ENCODE measurements at regions not wholly inside any gene's neighbourhood (a gene's known extent, or its start where the extent isn't known, plus 50 kb on each side); places are given as distances from the start of the nearest gene placed in this dataset.

DNA sequence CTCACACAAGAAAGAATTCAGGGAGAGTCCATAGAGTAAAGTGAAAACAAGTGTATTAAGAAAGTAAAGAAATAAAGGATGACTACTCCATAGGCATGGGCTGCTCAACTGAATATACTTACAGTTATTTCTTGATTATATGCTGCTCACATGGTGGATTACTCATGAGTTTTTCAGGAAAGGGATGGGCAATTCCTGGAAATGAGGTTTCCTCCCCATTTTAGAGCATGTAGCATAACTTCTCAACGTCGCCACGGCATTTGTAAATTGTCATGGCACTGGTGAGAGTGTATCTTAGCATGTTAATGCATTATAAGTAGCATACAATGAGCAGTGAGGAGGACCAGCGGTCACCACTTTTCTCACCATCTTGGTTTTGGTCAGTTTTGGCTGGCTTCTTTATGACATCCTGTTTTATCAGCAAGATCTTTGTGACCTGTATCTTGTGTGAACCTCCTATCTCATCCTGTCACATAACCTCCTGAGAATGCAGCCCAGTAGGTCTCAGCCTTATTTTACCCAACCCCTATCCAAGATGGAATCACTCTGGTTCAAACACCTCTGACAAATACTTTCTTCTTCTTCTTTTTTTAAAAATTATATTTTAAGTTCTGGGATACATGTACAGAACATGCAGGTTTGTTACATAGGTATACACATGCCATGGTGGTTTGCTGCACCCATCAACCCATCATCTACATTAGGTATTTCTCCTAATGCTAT is 849.7 kb downstream of the TBL1XR1 start:
- no peak overlapping the region for H3K27ac ChIP-seq (ENCODE audit: low read length)
- H3K4me1 ChIP-seq (ENCODE audit: insufficient read depth, low read length): no peaks in the 10 kb centered on the region
- H2AFZ ChIP-seq (ENCODE audit: low read depth, low read length): no peak overlapping the region
- H3K9ac ChIP-seq (ENCODE audit: low read depth, low read length): no peak overlapping the region
- no peak overlapping the region for H3K4me3 ChIP-seq (ENCODE audit: low read depth in 1 of 2, low read length in 2 of 2)
- H3K79me2 ChIP-seq (ENCODE audit: insufficient read depth, low read length): no peaks in the 10 kb centered on the region
- no peaks in the 10 kb centered on the region for H4K20me1 ChIP-seq (ENCODE audit: insufficient read depth, low read length)
- no peaks in the 10 kb centered on the region for H3K36me3 ChIP-seq (ENCODE audit: insufficient read depth, low read length)
- H3K4me2 ChIP-seq (ENCODE audit: insufficient read depth, low read length): no peak overlapping the region
- no peaks in the 10 kb centered on the region for H3K27me3 ChIP-seq (ENCODE audit: insufficient read depth, low read length, poor library complexity)
- no peaks in the 10 kb centered on the region for H3K9me3 ChIP-seq (ENCODE audit: insufficient read depth, low read length, severe bottlenecking)
- TF ChIP-seq, protein P1, sequence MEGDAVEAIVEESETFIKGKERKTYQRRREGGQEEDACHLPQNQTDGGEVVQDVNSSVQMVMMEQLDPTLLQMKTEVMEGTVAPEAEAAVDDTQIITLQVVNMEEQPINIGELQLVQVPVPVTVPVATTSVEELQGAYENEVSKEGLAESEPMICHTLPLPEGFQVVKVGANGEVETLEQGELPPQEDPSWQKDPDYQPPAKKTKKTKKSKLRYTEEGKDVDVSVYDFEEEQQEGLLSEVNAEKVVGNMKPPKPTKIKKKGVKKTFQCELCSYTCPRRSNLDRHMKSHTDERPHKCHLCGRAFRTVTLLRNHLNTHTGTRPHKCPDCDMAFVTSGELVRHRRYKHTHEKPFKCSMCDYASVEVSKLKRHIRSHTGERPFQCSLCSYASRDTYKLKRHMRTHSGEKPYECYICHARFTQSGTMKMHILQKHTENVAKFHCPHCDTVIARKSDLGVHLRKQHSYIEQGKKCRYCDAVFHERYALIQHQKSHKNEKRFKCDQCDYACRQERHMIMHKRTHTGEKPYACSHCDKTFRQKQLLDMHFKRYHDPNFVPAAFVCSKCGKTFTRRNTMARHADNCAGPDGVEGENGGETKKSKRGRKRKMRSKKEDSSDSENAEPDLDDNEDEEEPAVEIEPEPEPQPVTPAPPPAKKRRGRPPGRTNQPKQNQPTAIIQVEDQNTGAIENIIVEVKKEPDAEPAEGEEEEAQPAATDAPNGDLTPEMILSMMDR (IDR thresholded peaks at IDR 0.05; ENCODE audit: borderline replicate concordance, extremely low read depth, low read length, poor library complexity, severe bottlenecking): no peak
- TF ChIP-seq EZH2 (IDR thresholded peaks at IDR 0.05; ENCODE audit: borderline replicate concordance, low read depth, low read length, severe bottlenecking): no peak
- DNase-seq (no peak), ATAC-seq (ENCODE audit: insufficient read depth, low read depth) (no peak)

DNA sequence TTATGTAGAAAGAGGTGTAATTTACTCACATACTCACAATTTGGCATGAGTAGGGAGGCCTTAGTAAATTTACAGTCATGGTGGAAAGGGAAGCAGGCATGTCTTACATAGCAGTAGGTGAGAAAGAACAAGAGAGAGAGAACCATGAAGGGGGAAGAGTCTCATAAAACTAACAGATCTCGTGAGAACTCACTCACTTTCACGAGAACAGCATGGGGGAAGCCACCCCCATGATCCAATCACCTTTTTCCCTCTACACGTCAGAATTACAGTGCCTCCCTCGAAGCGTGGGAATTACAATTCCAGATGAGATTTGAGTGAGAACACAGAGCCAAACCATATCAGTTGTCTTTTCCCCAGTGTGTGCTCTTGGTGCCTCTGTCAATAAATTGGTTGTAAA is 855.3 kb downstream of the TBL1XR1 start:
- H3K79me2 ChIP-seq (ENCODE audit: insufficient read depth, low read length): no peaks in the 10 kb centered on the region
- H2AFZ ChIP-seq (ENCODE audit: low read depth, low read length): no peak overlapping the region
- H3K27ac ChIP-seq (ENCODE audit: low read length): no peak overlapping the region
- no peak overlapping the region for H3K4me3 ChIP-seq (ENCODE audit: low read depth in 1 of 2, low read length in 2 of 2)
- DNase-seq (no peak), ATAC-seq (ENCODE audit: insufficient read depth, low read depth) (no peak)
- no peaks in the 10 kb centered on the region for H4K20me1 ChIP-seq (ENCODE audit: insufficient read depth, low read length)
- no peaks in the 10 kb centered on the region for H3K9me3 ChIP-seq (ENCODE audit: insufficient read depth, low read length, severe bottlenecking)
- no peaks in the 10 kb centered on the region for H3K27me3 ChIP-seq (ENCODE audit: insufficient read depth, low read length, poor library complexity)
- TF ChIP-seq EZH2 (IDR thresholded peaks at IDR 0.05; ENCODE audit: borderline replicate concordance, low read depth, low read length, severe bottlenecking): no peak
- TF ChIP-seq, protein P1 (IDR thresholded peaks at IDR 0.05; ENCODE audit: borderline replicate concordance, extremely low read depth, low read length, poor library complexity, severe bottlenecking): no peak
- no peaks in the 10 kb centered on the region for H3K4me1 ChIP-seq (ENCODE audit: insufficient read depth, low read length)
- H3K36me3 ChIP-seq (ENCODE audit: insufficient read depth, low read length): no peaks in the 10 kb centered on the region
- H3K9ac ChIP-seq (ENCODE audit: low read depth, low read length): no peak overlapping the region
- H3K4me2 ChIP-seq (ENCODE audit: insufficient read depth, low read length): no peak overlapping the region

DNA sequence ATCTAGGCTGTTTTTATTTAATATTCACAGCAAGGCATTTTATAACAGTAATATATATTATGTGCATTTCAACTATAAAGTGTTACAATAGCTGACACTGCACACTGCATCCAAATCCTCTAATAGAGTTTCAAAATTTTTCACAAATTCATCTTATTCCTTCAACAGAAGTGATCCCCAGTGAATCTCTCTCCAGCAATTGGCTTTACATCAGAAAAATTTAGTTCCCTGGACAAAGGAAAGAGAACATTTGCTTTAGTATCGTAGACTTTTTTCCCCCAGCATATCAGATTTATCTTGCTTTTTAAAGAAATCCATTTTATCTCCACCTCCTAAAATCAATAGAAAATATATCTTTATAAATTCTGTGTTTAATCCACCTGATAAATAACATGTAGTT is 868.6 kb downstream of the TBL1XR1 start:
- no peaks in the 10 kb centered on the region for H3K79me2 ChIP-seq (ENCODE audit: insufficient read depth, low read length)
- no peak for TF ChIP-seq EZH2 (IDR thresholded peaks at IDR 0.05; ENCODE audit: borderline replicate concordance, low read depth, low read length, severe bottlenecking)
- TF ChIP-seq, protein P1 (IDR thresholded peaks at IDR 0.05; ENCODE audit: borderline replicate concordance, extremely low read depth, low read length, poor library complexity, severe bottlenecking): no peak

More for the DNA sequence above, 868.6 kb downstream of the TBL1XR1 start:
- Histone ChIP-seq H3K27me3 (ENCODE audit: insufficient read depth, low read length, poor library complexity) (no peaks in the 10 kb centered on the region), H3K4me1 (ENCODE audit: insufficient read depth, low read length) (no peaks in the 10 kb centered on the region), H3K27ac (ENCODE audit: low read length) (no peak overlapping the region), H3K36me3 (ENCODE audit: insufficient read depth, low read length) (no peaks in the 10 kb centered on the region), H3K9me3 (ENCODE audit: insufficient read depth, low read length, severe bottlenecking) (no peaks in the 10 kb centered on the region), H3K4me2 (ENCODE audit: insufficient read depth, low read length) (no peak overlapping the region), H2AFZ (ENCODE audit: low read depth, low read length) (no peak overlapping the region), H3K9ac (ENCODE audit: low read depth, low read length) (no peak overlapping the region), H4K20me1 (ENCODE audit: insufficient read depth, low read length) (no peaks in the 10 kb centered on the region), H3K4me3 (ENCODE audit: low read depth in 1 of 2, low read length in 2 of 2) (no peak overlapping the region)
- DNase-seq: no peak
- ATAC-seq (ENCODE audit: insufficient read depth, low read depth): no peak
